Neural cell (in vitro differentiated cells): ENCODE measurements at regions not wholly inside any gene's neighbourhood (a gene's known extent, or its start where the extent isn't known, plus 50 kb on each side); places are given as distances from the start of the nearest gene placed in this dataset.

ENCODE experiments used
- CTCF ChIP-seq: fragments of 450-650 bp; IDR thresholded peaks from 2 replicates; pipeline ENCODE4 v1.5.1; 2014; ENCODE audit warnings: antibody characterized with exemption, mild to moderate bottlenecking, moderate library complexity; ENCODE audit not compliant: poor library complexity, severe bottlenecking
- EZH2 ChIP-seq: fragments of 200-600, 300-800 bp; shearing (Covaris generic), sonication (generic); IDR thresholded peaks from 2 replicates; pipeline ENCODE4 v1.6.1; 2014; ENCODE audit warnings: antibody characterized with exemption, low read length, borderline replicate concordance, mild to moderate bottlenecking; ENCODE audit not compliant: insufficient read depth, poor library complexity, severe bottlenecking
- RAD21 ChIP-seq: fragments of 450-650 bp; conservative IDR thresholded peaks from 2 replicates; pipeline ENCODE4 v1.6.1; 2014; ENCODE audit warnings: antibody characterized with exemption, mild to moderate bottlenecking, moderate library complexity
- REST ChIP-seq: IDR thresholded peaks from 2 replicates; pipeline ENCODE4 v1.6.1; 2012; ENCODE audit warnings: borderline replicate concordance

GRCh38 chr4:31034550-31034949 lies 314.4 kb downstream of the PCDH7 start:
- TF ChIP-seq CTCF, result no peak
- TF ChIP-seq RAD21, result no peak
- TF ChIP-seq REST, result no peak
- TF ChIP-seq EZH2, result no peak
